ENCODE measurements at regions not wholly inside any gene's neighbourhood (a gene's known extent, or its start where the extent isn't known, plus 50 kb on each side); places are given as distances from the start of the nearest gene placed in this dataset.

DNA sequence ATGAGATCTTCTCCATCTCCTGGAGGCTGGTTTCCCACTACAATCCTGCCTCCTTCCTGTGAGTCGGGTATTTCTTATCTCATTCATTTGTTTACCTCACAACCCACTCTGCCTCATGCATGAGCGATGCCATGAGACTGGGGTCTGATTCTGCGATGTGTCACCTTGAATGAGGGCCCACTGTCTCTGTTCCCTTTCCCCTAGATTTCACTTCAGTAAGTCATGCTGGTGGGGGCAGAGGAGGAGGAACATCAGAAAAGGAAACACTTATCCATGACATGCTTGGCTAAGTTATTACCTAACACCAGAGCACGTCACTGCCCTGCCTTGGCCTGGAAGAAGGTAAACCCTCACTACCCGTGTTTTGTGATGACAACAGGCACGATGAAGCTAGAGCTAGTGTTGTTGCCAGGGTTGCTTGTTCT, 337.4 kb upstream of the PRDM1 start:
- H3K9me3 Mint-ChIP-seq: no peaks in the 10 kb centered on the region
- no peaks in the 10 kb centered on the region for H3K36me3 ChIP-seq

DNA sequence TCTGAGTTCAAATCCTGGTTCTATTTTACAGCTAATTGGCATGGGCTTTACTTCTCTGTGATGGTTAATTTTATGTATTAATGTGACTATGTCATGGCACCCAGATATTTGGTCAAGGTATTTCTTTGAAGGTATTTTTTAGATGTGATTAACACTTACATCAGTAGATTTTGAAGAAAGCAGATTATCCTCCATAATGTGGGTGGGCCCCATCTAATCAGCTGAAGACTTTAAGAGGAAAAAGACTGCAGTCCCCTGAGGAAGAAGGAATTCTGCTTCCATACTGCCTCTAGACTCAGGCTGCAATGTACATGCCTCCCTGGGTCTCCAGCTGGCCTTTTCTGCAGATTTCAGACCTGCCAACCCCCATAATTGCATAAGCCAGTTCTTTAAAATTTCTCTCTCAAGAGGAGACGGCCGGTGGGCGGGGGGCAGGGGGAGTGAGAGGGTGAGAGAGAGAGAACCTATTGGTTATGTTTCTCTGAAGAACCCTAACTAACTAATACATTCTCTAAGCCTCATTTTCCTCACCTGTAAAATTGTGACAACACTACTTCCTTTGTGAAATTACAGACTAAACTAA, 338.2 kb upstream of the PRDM1 start:
- peaks cover 14% of the 10 kb centered on the region for H3K4me1 ChIP-seq
- H3K27ac Mint-ChIP-seq: no peak overlapping the region
- H4K20me1 ChIP-seq (ENCODE audit: low read depth): no peaks in the 10 kb centered on the region
- TF ChIP-seq EZH2 (IDR thresholded peaks at IDR 0.05): no peak
- no peak for TF ChIP-seq EZH2phosphoT487 (IDR thresholded peaks at IDR 0.05)
- TF ChIP-seq, protein P1, sequence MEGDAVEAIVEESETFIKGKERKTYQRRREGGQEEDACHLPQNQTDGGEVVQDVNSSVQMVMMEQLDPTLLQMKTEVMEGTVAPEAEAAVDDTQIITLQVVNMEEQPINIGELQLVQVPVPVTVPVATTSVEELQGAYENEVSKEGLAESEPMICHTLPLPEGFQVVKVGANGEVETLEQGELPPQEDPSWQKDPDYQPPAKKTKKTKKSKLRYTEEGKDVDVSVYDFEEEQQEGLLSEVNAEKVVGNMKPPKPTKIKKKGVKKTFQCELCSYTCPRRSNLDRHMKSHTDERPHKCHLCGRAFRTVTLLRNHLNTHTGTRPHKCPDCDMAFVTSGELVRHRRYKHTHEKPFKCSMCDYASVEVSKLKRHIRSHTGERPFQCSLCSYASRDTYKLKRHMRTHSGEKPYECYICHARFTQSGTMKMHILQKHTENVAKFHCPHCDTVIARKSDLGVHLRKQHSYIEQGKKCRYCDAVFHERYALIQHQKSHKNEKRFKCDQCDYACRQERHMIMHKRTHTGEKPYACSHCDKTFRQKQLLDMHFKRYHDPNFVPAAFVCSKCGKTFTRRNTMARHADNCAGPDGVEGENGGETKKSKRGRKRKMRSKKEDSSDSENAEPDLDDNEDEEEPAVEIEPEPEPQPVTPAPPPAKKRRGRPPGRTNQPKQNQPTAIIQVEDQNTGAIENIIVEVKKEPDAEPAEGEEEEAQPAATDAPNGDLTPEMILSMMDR (IDR thresholded peaks at IDR 0.05): no peak
- H3K27me3 ChIP-seq: no peaks in the 10 kb centered on the region
- DNase-seq (ENCODE audit: low spot score): no peak
- no peak overlapping the region for H2AFZ ChIP-seq (replicated peaks)
- H3K27ac ChIP-seq: no peak overlapping the region
- H3K4me3 ChIP-seq: no peak overlapping the region
- H3K27me3 Mint-ChIP-seq (ENCODE audit: insufficient read depth, low read depth): peaks cover 3% of the 10 kb centered on the region
- H3K4me1 Mint-ChIP-seq: peaks cover 4% of the 10 kb centered on the region
- no peak overlapping the region for H3K9ac ChIP-seq
- no peaks in the 10 kb centered on the region for H3K36me3 ChIP-seq
- H3K9me3 Mint-ChIP-seq: no peaks in the 10 kb centered on the region
- no peak overlapping the region for H3K4me2 ChIP-seq
- H3K9me3 ChIP-seq (ENCODE audit: low read depth): no peaks in the 10 kb centered on the region
- H3K36me3 Mint-ChIP-seq: no peaks in the 10 kb centered on the region
- H3K4me3 Mint-ChIP-seq: no peak overlapping the region
- H3F3A ChIP-seq (ENCODE audit: low read depth): no peaks in the 10 kb centered on the region
- no peaks in the 10 kb centered on the region for H3K79me2 ChIP-seq (ENCODE audit: low read depth)

More for the DNA sequence above, 337.4 kb upstream of the PRDM1 start:
- Histone ChIP-seq H3K4me3 (no peak overlapping the region), H3K27ac (no peak overlapping the region), H3K9ac (no peak overlapping the region), H3F3A (ENCODE audit: low read depth) (no peaks in the 10 kb centered on the region), H3K27me3 (no peaks in the 10 kb centered on the region), H3K9me3 (ENCODE audit: low read depth) (no peaks in the 10 kb centered on the region), H3K4me2 (no peak overlapping the region), H2AFZ (replicated peaks) (no peak overlapping the region), H4K20me1 (ENCODE audit: low read depth) (no peaks in the 10 kb centered on the region), H3K4me1 (peaks cover 14% of the 10 kb centered on the region), H3K79me2 (ENCODE audit: low read depth) (no peaks in the 10 kb centered on the region)
- TF ChIP-seq EZH2phosphoT487 (IDR thresholded peaks at IDR 0.05) (no peak), EZH2 (IDR thresholded peaks at IDR 0.05) (no peak)
- TF ChIP-seq, protein P1 (IDR thresholded peaks at IDR 0.05): no peak
- Mint-ChIP-seq H3K4me3 (no peak overlapping the region), H3K4me1 (peaks cover 4% of the 10 kb centered on the region), H3K27me3 (ENCODE audit: insufficient read depth, low read depth) (peaks cover 3% of the 10 kb centered on the region), H3K27ac (no peak overlapping the region), H3K36me3 (no peaks in the 10 kb centered on the region)
- no peak for DNase-seq (ENCODE audit: low spot score)

DNA sequence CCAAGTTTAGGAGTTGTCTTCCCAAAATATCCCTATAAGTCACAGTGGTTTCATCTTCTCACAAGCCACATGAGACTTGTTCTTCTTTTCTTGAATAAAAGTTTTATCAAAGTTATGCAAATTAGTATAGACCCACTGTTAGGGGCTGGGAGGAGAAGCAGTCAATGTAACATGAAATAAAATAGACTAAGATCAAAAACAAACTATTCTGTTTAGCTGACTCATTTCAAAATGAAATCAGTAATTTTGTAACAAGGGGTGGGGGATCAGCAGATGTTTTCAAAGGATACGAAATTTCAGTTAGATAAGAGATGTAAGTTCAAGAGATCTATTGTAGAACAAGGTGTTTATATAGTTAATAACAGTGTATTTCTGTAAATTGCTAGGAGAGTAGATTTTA, 339.6 kb upstream of the PRDM1 start:
- H3K4me2 ChIP-seq: peak overlapping the region; percentile 40
- no peak overlapping the region for H3K4me3 Mint-ChIP-seq
- TF ChIP-seq EZH2phosphoT487 (IDR thresholded peaks at IDR 0.05): no peak
- TF ChIP-seq EZH2 (IDR thresholded peaks at IDR 0.05): no peak
- TF ChIP-seq, protein P1 (IDR thresholded peaks at IDR 0.05): no peak
- no peak overlapping the region for H3K4me3 ChIP-seq
- H3K4me1 ChIP-seq: peaks cover 14% of the 10 kb centered on the region
- H3K9me3 ChIP-seq (ENCODE audit: low read depth): no peaks in the 10 kb centered on the region
- H4K20me1 ChIP-seq (ENCODE audit: low read depth): no peaks in the 10 kb centered on the region
- H3F3A ChIP-seq (ENCODE audit: low read depth): no peaks in the 10 kb centered on the region
- H3K4me1 Mint-ChIP-seq: peaks cover 4% of the 10 kb centered on the region
- H3K36me3 ChIP-seq: no peaks in the 10 kb centered on the region
- no peak overlapping the region for H2AFZ ChIP-seq (replicated peaks)
- no peaks in the 10 kb centered on the region for H3K9me3 Mint-ChIP-seq
- H3K79me2 ChIP-seq (ENCODE audit: low read depth): no peaks in the 10 kb centered on the region
- DNase-seq (ENCODE audit: low spot score): no peak
- no peak overlapping the region for H3K9ac ChIP-seq
- H3K36me3 Mint-ChIP-seq: no peaks in the 10 kb centered on the region
- peaks cover 5% of the 10 kb centered on the region for H3K27me3 Mint-ChIP-seq (ENCODE audit: insufficient read depth, low read depth)
- no peak overlapping the region for H3K27ac Mint-ChIP-seq
- no peaks in the 10 kb centered on the region for H3K27me3 ChIP-seq
- no peak overlapping the region for H3K27ac ChIP-seq

Data from neural progenitor cell (in vitro differentiated cells).